GM20431 (cell line): ENCODE measurements at regions not wholly inside any gene's neighbourhood (a gene's known extent, or its start where the extent isn't known, plus 50 kb on each side); places are given as distances from the start of the nearest gene placed in this dataset.
"Not testable (repeated sequence)": the region's sequence is repeated elsewhere in the genome, so short reads cannot be mapped to it uniquely, and the experiment has no call there.

ENCODE experiments used
- in situ Hi-C: fragments of 300-500 bp; cut with MseI, MboI; formaldehyde crosslinking; loops from one replicate; pipeline ENCODE4 v1.15.0; 2020; ENCODE audit warnings: low sequenced_read_pairs; ENCODE audit not compliant: unreplicated experiment

DNA sequence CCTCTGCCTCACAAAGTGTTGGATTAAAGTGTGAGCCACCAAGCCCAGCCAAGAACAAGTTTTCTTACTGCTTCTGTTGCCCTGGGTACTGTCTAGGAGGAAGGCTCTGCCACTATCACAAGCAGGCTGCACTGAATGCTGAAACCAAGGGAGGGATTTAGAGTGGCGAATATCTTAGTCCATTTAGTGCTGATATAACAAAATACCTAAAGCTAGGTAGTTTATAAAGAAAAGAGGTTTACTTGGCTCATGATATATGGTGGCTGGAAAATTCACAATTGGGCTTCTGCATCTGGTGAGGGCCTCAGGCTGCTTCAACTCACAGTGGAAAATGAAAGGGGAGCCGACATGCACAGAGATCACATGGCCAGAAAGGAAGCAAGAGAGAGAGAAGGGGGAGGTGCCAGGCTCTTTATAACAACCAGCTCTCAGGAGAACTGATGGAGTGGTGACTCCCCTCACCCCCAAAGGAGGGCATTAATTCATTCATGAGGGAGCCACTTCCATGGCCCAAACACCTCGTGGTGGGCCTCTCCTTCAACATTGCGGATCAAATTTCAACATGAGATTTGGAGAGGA is 146.0 kb upstream of the SERPINE2 start:
- in situ Hi-C loops = no loop called here

- in situ Hi-C loops = no loop called here
Measured at GRCh38 chr2:224183086-224183485, 144.0 kb upstream of the SERPINE2 start.

DNA sequence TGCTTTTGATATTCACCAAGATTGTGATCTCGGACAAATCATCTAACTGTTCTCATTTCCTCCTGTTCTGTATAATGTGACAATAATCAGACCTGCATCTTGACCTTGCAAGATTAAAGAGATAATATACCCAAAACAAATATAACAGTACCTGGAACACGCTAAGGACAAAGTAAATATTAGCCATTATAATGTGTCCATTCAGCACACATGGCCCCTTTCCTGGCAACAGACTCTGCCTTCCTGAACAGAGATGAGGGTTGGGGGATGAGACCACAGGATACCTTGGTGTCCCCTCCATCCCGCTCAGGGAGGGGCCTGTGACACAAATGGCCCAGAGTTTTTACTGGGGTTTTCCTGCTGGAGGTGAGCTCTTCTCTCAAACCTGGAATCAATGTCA is 143.4 kb upstream of the SERPINE2 start:
- in situ Hi-C loops = no loop called here

- in situ Hi-C loops = no loop called here
Measured at GRCh38 chr2:224181534-224182155, 142.6 kb upstream of the SERPINE2 start.

- in situ Hi-C loops = no loop called here
Measured at GRCh38 chr2:224180810-224181209, 141.7 kb upstream of the SERPINE2 start.

DNA sequence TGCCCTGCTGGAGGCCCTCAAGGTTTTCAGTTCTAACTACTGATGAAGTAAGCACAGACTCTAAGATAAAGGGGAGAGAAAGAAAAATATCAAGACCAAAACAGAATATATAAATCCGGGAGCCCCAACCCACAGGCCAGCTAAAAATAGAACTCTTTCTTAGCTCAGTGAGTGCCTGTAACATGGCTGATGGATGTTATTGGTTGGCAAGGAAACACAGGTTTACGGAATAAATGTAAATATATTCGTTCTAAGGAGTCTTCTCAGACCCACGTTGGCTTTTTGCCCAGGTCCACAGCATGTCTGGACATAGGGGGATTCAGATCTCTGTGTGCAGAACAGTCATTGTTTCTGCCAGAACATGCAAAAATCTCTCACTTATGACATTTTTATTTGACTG is 139.0 kb upstream of the SERPINE2 start:
- in situ Hi-C loops = no loop called here

DNA sequence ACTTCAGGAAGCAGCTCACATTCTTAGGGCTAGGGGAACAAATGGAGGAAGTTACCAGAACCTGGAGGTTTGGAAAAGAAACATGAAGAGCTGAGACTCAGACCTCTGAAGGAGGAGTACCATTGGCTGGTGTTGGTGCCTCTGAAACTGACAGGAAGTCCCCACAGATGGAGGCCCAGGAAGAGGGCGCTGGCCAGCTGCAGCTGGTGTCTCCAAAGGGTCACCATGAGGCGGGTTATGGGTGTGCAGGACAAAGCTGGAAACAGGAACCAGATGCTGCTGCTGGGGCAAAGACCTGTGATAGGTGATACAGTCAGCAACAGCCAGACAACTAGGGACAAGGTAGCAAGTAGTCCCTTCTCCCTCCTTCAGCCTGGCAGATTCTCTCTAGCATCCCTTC is 136.5 kb upstream of the SERPINE2 start:
- in situ Hi-C loops = no loop called here

DNA sequence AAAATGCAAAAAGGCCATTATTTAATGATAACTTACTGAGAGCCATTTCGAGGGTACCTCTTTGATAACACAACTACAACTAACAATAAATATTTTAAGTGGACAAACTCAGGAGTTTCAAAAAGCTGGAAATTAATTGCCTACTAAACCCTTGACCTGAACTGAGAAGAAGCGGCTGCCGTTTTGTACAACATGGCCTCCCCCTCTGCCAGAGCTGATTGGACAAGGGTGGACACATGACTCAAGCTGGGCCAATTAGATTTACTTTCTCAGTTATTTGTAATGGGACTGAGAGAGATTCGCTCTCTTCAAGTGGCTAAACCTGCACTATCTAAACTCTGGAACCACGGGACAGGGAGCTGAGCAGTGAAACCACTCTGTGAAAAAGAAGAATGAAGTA is 135.9 kb upstream of the SERPINE2 start:
- in situ Hi-C loops = no loop called here

DNA sequence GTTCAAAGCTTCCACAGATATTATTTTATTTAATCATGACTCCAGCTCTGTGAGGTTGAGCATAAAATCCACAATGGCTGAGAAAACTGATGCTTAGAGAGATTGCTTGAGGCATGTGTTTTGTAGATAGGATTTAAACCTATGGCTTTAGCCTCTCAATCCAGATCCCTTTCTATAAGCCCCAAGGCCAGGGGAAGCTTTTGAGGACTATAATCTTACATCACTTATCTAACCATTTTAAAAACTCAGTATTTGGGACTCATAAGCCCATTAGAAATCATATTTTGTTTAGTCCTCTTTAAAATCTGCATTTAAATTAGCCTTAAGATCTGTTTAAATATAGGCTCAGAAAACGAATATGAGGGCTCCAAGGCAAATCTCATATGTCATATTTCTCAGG is 135.4 kb upstream of the SERPINE2 start:
- in situ Hi-C loops = no loop called here

DNA sequence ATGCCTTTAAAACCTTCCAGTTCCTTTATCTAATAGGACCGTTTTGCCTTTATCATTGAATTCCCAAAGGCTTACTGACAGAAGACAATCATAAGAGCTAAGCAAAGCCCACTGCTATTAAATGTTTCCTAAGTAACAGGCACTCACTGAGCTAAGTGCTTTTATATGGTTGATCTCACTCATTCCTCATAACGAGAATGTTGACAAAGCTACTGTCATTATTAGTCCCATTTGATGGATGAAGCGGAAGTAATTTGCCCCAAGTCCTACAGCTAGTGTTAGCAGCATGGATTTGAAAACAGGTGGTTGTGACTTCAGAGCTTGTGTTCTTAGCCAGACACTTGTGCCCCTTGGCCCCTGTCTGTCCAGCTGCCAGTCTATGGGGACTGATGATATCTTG is 134.8 kb upstream of the SERPINE2 start:
- in situ Hi-C loops = no loop called here

DNA sequence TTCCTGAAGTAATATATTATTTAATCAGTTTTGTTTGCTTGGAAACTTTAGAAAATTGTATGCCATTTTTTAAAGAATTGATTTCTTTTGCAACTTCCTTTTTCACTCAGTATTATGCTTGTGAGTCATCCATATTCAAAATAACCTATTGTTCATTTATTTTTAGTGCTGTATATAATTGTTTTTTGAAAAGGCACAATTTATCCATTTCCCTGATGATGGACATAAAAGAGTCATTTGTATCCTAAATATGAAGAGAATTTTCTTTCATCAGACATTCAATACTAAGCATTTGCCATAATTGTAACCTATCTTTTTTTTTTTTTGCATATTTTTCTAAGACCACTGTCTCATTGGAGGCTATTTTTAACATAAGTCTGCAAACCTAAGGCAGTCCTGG is 134.1 kb upstream of the SERPINE2 start:
- in situ Hi-C loops = no loop called here

DNA sequence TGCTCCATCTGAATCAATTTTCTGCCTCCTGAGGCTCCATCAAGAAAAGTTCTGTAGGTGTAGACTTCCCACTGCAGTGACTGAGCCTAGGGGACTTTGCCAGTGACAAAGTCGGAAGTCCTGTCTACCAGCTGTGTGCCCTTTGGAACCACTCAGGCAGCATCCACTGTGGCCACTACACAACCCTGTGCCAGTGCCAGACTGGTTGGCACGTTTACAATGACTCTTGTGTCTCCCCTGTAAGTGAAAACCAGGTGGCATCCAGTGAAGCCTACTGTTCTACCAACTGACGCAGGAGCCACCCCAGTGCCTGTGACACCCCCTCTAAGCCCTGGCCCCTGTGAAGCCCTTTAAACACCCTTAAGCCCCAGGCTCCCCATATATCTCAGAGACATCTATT is 132.1 kb upstream of the SERPINE2 start:
- in situ Hi-C loops = no loop called here

GRCh38 chr2:224169847-224170246 is 130.8 kb upstream of the SERPINE2 start:
- in situ Hi-C loops = no loop called here

GRCh38 chr2:224167781-224168180 is 128.7 kb upstream of the SERPINE2 start:
- in situ Hi-C loops = not testable (repeated sequence)

- in situ Hi-C loops = no loop called here
Measured at GRCh38 chr2:224166654-224167053, 127.6 kb upstream of the SERPINE2 start.

DNA sequence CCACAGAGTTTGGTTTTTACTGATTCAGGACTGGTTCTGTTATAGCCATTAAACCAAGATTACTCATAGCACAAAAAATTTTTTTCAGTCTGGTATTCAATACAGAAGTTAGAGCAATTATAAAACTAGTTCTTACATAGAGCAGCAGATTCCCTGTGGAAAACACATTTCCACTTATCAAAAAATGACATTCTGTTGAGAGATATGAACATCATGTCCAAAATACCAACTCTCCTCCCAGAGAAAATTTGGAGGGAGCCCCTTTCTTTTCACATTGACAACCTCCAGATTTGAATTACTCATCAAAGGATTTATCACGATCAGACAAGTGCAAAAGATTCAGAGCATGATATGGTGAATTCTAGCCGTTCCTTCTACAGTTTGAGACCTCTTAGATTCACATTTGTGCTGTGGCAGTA is 126.8 kb upstream of the SERPINE2 start:
- in situ Hi-C loops = no loop called here

- in situ Hi-C loops = no loop called here
Measured at GRCh38 chr2:224163566-224164307, 124.7 kb upstream of the SERPINE2 start.

DNA sequence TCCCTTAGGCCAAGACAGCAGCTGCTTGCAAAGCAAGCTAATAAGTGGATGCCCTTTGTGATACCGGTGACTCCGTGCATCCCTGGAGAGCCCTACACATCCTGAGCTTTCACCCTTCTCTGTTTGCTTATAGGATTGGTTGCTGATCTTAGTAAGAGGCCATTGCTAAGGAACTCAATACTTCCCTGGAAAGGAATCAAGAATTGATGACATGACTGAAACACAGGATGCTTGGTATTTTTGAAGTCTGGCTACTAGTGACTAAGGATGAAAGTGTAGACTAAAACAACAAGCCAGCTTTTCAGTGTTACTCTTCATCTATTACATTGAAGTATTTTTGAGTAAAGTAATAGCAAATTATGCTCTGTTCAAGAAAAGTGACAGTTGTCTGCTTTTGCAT is 123.0 kb upstream of the SERPINE2 start:
- in situ Hi-C loops = no loop called here

GRCh38 chr2:224161712-224162111 is 122.6 kb upstream of the SERPINE2 start:
- in situ Hi-C loops = no loop called here

DNA sequence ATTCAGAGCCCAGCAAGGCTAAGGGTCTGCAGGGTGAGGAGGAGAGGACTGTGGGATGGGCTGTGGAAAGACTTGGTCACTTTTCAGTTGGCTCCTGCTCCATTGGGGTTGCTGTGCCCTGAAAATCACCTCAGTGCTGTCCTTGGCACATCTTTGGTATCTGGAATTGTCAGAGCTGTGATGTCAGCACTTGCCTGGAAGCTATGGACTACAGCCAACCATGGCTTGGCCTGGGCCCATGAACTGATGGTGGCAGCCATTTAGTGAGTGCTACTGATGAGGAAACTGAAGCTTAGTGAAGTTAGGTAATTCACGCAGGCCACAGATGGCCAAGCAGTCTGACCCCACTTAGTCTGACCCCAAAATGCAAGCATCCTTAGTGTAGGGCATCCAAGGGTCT is 121.8 kb upstream of the SERPINE2 start:
- in situ Hi-C loops = no loop called here

GRCh38 chr2:224159345-224159928 is 120.4 kb upstream of the SERPINE2 start:
- in situ Hi-C loops = no loop called here
